Keratinocyte (primary cell): ENCODE measurements at regions not wholly inside any gene's neighbourhood (a gene's known extent, or its start where the extent isn't known, plus 50 kb on each side); places are given as distances from the start of the nearest gene placed in this dataset.

Experiments used
- DNase-seq: peaks from one replicate; pipeline ENCODE4 v3.0.0-alpha.2; 2011; ENCODE audit warnings: low read depth, missing footprints, low spot score
- FAIRE-seq: peaks from 2 replicates; lab custom pipeline; 2011; peaks lifted over from hg19 to GRCh38; lab: Jason Lieb, UNC
- H2AFZ ChIP-seq: 2 replicates; pipeline ENCODE4 v1.6.0; 2012; ENCODE audit warnings: low read length, control low read depth, inconsistent platforms; ENCODE audit not compliant: control insufficient read depth
- H3K27ac ChIP-seq: 2 replicates; pipeline ENCODE4 v1.5.1; 2011; ENCODE audit warnings: low read length; ENCODE audit not compliant: control insufficient read depth, insufficient read depth
- H3K27me3 ChIP-seq: 3 replicates; pipeline ENCODE4 v1.6.0; 2011; ENCODE audit warnings: low read length; ENCODE audit not compliant: control insufficient read depth, insufficient read depth; ENCODE audit errors: extremely low read depth
- H3K36me3 ChIP-seq, 2 experiments: 2 replicates in 1 of 2; 3 replicates in 1 of 2; pipeline ENCODE4 v1.5.1; 2011; ENCODE audit warnings: low read length in 2 of 2, mild to moderate bottlenecking in 1 of 2; ENCODE audit not compliant: control insufficient read depth in 2 of 2, insufficient read depth in 2 of 2; ENCODE audit errors: extremely low read depth in 1 of 2
- H3K4me1 ChIP-seq: 3 replicates; pipeline ENCODE4 v1.5.1; 2011; ENCODE audit warnings: low read length; ENCODE audit not compliant: control insufficient read depth, insufficient read depth; ENCODE audit errors: extremely low read depth
- H3K4me2 ChIP-seq: 3 replicates; pipeline ENCODE4 v1.6.0; 2011; ENCODE audit warnings: low read depth, low read length; ENCODE audit not compliant: control insufficient read depth, insufficient read depth; ENCODE audit errors: extremely low read depth
- H3K4me3 ChIP-seq, 3 experiments: fragments of 200-600 bp in 1 of 3; sonication (generic) in 1 of 3; 2 replicates in 2 of 3; 3 replicates in 1 of 3; pipeline ENCODE4 v1.5.1; 2011 to 2016; ENCODE audit warnings: low read length in 3 of 3, mild to moderate bottlenecking in 3 of 3, control low read depth in 2 of 3, inconsistent platforms in 1 of 3, low read depth in 1 of 3, mixed read lengths in 1 of 3, mixed run types in 1 of 3, moderate library complexity in 1 of 3; ENCODE audit not compliant: control insufficient read depth in 2 of 3, insufficient read depth in 2 of 3; ENCODE audit errors: extremely low read depth in 1 of 3
- H3K79me2 ChIP-seq: 2 replicates; pipeline ENCODE4 v1.6.0; 2012; ENCODE audit warnings: low read length; ENCODE audit not compliant: control insufficient read depth, insufficient read depth
- H3K9ac ChIP-seq: 3 replicates; pipeline ENCODE4 v1.6.0; 2011; ENCODE audit warnings: low read length; ENCODE audit not compliant: control insufficient read depth, insufficient read depth; ENCODE audit errors: extremely low read depth
- H3K9me1 ChIP-seq: 3 replicates; pipeline ENCODE4 v1.6.0; 2011; ENCODE audit warnings: low read length; ENCODE audit not compliant: control insufficient read depth, insufficient read depth; ENCODE audit errors: extremely low read depth
- H3K9me3 ChIP-seq: 2 replicates; pipeline ENCODE4 v1.5.1; 2012; ENCODE audit warnings: low read depth, low read length; ENCODE audit not compliant: control insufficient read depth
- H4K20me1 ChIP-seq: 3 replicates; pipeline ENCODE4 v1.6.0; 2011; ENCODE audit warnings: low read length; ENCODE audit not compliant: control insufficient read depth, insufficient read depth; ENCODE audit errors: extremely low read depth
- CTCF ChIP-seq, 3 experiments: IDR thresholded peaks in 1 of 3; conservative IDR thresholded peaks in 1 of 3; optimal IDR thresholded peaks in 1 of 3; 2 replicates in 2 of 3; 3 replicates in 1 of 3; pipeline versions ENCODE3 to v1.5.1; 2011; ENCODE audit warnings: low read length in 3 of 3, mild to moderate bottlenecking in 3 of 3, moderate library complexity in 2 of 3, control low read depth in 1 of 3, inconsistent platforms in 1 of 3; ENCODE audit not compliant: insufficient read depth in 2 of 3; ENCODE audit errors: extremely low read depth in 1 of 3
- EZH2 ChIP-seq: IDR thresholded peaks from one replicate; pipeline ENCODE4 v1.6.1; 2012; ENCODE audit warnings: inconsistent platforms, mild to moderate bottlenecking, low read length, moderate library complexity
- dilution Hi-C: fragments of 300-500 bp; cut with MboI; formaldehyde crosslinking; loops from one replicate; pipeline ENCODE4 v1.7.0; 2020; ENCODE audit warnings: low sequenced_read_pairs; ENCODE audit not compliant: extremely low pct_ligation_motif_present

DNA sequence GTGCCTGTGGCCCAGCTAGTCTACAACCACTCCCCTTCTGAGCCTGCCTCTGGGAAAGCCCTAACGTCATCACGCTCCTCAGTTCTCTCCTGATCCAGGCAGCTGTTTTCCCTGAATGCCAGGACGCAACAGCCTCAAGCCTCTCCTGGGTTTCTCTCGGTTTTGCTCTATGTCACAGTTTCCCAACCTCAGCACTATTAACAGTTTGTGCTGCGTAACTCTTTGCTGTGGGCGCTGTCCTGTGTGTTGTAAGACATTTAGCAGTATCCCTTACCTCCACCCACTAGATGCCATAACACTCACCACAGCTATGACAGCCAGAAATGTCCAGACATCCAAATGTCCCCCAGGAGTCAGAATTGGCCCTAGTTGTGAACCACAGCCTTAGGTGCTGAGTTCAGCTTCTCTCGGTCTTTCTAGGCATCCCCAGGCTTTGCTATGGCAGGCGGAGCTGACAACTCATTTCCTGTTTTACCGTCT, 226.3 kb upstream of the NPVF start:
- FAIRE-seq (no peak), DNase-seq (no peak)
- H3K4me2 ChIP-seq: peak overlapping the region; percentile 24
- no peaks in the 10 kb centered on the region for H3K27me3 ChIP-seq
- H3K9me3 ChIP-seq: no peaks in the 10 kb centered on the region
- H3K27ac ChIP-seq: no peak overlapping the region
- H3K9ac ChIP-seq: no peak overlapping the region
- no peak overlapping the region for H2AFZ ChIP-seq
- no peaks in the 10 kb centered on the region for H3K9me1 ChIP-seq
- H3K36me3 ChIP-seq: no peaks in the 10 kb centered on the region
- H3K4me3 ChIP-seq: no peak overlapping the region
- H3K4me1 ChIP-seq: no peaks in the 10 kb centered on the region
- dilution Hi-C loops: no loop called here
- H4K20me1 ChIP-seq: no peaks in the 10 kb centered on the region
- H3K79me2 ChIP-seq: no peaks in the 10 kb centered on the region
- TF ChIP-seq CTCF (optimal IDR thresholded peaks at IDR 0.05 in 1 of 3, IDR thresholded peaks at IDR 0.05 in 1 of 3, conservative IDR thresholded peaks at IDR 0.05 in 1 of 3; ENCODE audit: extremely low read depth in 1 of 3, insufficient read depth in 2 of 3, low read length in 3 of 3) (no peak), EZH2 (no peak)

DNA sequence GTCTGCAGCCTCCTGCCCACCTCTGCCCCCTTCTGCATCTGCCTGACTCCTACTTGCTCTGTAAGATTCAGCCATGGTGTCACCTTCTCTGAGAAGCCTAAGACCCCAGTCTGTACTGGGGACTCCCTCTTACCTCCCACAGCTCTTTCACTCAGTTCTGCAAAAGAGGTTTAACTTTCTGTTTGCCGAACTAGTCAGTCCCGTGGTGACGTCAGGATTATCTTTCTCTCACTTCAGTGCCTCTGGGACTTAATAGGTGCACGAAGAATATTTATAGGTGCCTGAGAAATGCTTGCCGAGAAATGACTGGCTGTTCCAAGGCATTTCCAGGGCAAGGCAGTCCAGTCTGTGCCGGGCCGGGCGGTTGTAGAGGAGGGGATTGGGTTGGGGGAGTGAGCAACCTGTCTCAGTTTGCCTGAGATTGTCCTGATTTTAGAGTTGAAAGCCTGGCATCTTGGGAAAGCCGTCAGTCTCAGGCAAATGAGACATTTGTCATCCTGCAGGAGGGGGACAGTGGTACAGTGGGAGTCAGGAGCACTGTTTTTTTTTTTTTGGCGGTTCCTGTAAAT, 227.5 kb upstream of the NPVF start:
- no peak for FAIRE-seq
- Histone ChIP-seq H3K9me1 (no peaks in the 10 kb centered on the region), H3K27me3 (no peaks in the 10 kb centered on the region), H3K36me3 (no peaks in the 10 kb centered on the region), H2AFZ (no peak overlapping the region), H3K4me3 (no peak overlapping the region), H3K27ac (no peak overlapping the region), H3K9ac (no peak overlapping the region), H3K4me1 (no peaks in the 10 kb centered on the region), H3K4me2 (no peak overlapping the region), H3K79me2 (no peaks in the 10 kb centered on the region), H4K20me1 (no peaks in the 10 kb centered on the region), H3K9me3 (no peaks in the 10 kb centered on the region)
- dilution Hi-C loops: no loop called here
- no peak for TF ChIP-seq CTCF (optimal IDR thresholded peaks at IDR 0.05 in 1 of 3, IDR thresholded peaks at IDR 0.05 in 1 of 3, conservative IDR thresholded peaks at IDR 0.05 in 1 of 3; ENCODE audit: extremely low read depth in 1 of 3, insufficient read depth in 2 of 3, low read length in 3 of 3)
- TF ChIP-seq EZH2: no peak
- no peak for DNase-seq
